B cell (primary cell): ENCODE measurements at regions not wholly inside any gene's neighbourhood (a gene's known extent, or its start where the extent isn't known, plus 50 kb on each side); places are given as distances from the start of the nearest gene placed in this dataset.

Experiments used
- ATAC-seq: fragments of 200-7000 bp; cut with Tn5 transposase; one replicate; pipeline ENCODE4 v1.10.0; 2021; ENCODE audit warnings: low read depth, mild to moderate bottlenecking, moderate number of reproducible peaks, moderate library complexity
- CTCF ChIA-PET: fragments of 350-600 bp; sonication (Branson Sonifier 250); formaldehyde crosslinking; loops from one replicate; lab custom pipeline; 2021; ENCODE audit warnings: antibody characterized with exemption, inconsistent platforms; lab: Charles Lee
- POLR2A ChIA-PET: fragments of 350-600 bp; sonication (Branson Sonifier 250); formaldehyde crosslinking; loops from one replicate; lab custom pipeline; 2021; ENCODE audit warnings: antibody characterized with exemption; lab: Charles Lee
- DNase-seq: peaks from one replicate; pipeline ENCODE4 v3.0.0; 2013
- H2AFZ ChIP-seq: 2 replicates; pipeline ENCODE4 v1.6.1; 2012; ENCODE audit warnings: mild to moderate bottlenecking, low read depth, low read length; ENCODE audit not compliant: insufficient read depth, poor library complexity, severe bottlenecking
- H3K27ac ChIP-seq, 2 donors: 1 replicate in 1 of 2; 2 replicates in 1 of 2; pipeline ENCODE4 v1.5.1; 2012 to 2013; ENCODE audit warnings: low read length in 2 of 2, mild to moderate bottlenecking in 2 of 2, moderate library complexity in 1 of 2
- H3K27me3 ChIP-seq, 4 experiments: fragments of 200-600 bp in 1 of 4; sonication (generic) in 1 of 4; replicated peaks in 1 of 4; 1 replicate in 2 of 4; 2 replicates in 2 of 4; pipeline versions ENCODE4 v1.6.1 to v1.7.0; 2013 to 2016; ENCODE audit warnings: low read length in 3 of 4, mild to moderate bottlenecking in 2 of 4, mixed read lengths in 1 of 4, moderate library complexity in 1 of 4; ENCODE audit not compliant: insufficient read depth in 4 of 4, control insufficient read depth in 3 of 4; ENCODE audit errors: control extremely low read depth in 1 of 4
- H3K36me3 ChIP-seq, 2 experiments: replicated peaks in 1 of 2; 1 replicate in 1 of 2; 2 replicates in 1 of 2; pipeline versions ENCODE4 v1.6.1 to v1.7.1; 2013; ENCODE audit warnings: low read length in 1 of 2; ENCODE audit not compliant: insufficient read depth in 2 of 2, control insufficient read depth in 1 of 2; ENCODE audit errors: control extremely low read depth in 1 of 2, extremely low read depth in 1 of 2
- H3K4me1 ChIP-seq, 2 donors: fragments of 200-600 bp in 1 of 2; sonication (generic) in 1 of 2; 1 replicate in 1 of 2; 2 replicates in 1 of 2; pipeline versions ENCODE4 v1.5.1 to v1.6.1; 2013 to 2017; ENCODE audit warnings: low read length in 2 of 2; ENCODE audit not compliant: control insufficient read depth in 2 of 2, insufficient read depth in 2 of 2
- H3K4me2 ChIP-seq: replicated peaks from 2 replicates; pipeline ENCODE3; 2012; ENCODE audit warnings: mild to moderate bottlenecking, low read depth, low read length; ENCODE audit not compliant: poor library complexity, severe bottlenecking
- H3K4me3 ChIP-seq, 5 experiments: fragments of 200-600 bp in 1 of 5; sonication (generic) in 1 of 5; 1 replicate in 3 of 5; 2 replicates in 2 of 5; pipeline versions ENCODE4 v1.5.1 to v1.7.0; 2011 to 2016; ENCODE audit warnings: low read length in 4 of 5, mild to moderate bottlenecking in 4 of 5, low read depth in 2 of 5, control low read depth in 1 of 5, moderate library complexity in 1 of 5; ENCODE audit not compliant: insufficient read depth in 1 of 5; ENCODE audit errors: control extremely low read depth in 1 of 5, extremely low read depth in 1 of 5
- H3K79me2 ChIP-seq: fragments of 200-600 bp; sonication (generic); one replicate; pipeline ENCODE4 v1.6.0; 2016; ENCODE audit warnings: low read length; ENCODE audit not compliant: control insufficient read depth, insufficient read depth
- H3K9ac ChIP-seq: fragments of 200-600 bp; sonication (generic); 2 replicates; pipeline ENCODE4 v1.6.1; 2017; ENCODE audit warnings: mild to moderate bottlenecking, low read length, moderate library complexity
- H3K9me3 ChIP-seq, 3 donors: one replicate each; pipeline versions ENCODE4 v1.6.1 to v1.7.1; 2013; ENCODE audit warnings: low read length in 2 of 3; ENCODE audit not compliant: control insufficient read depth in 2 of 3, insufficient read depth in 1 of 3; ENCODE audit errors: control extremely low read depth in 1 of 3
- H4K20me1 ChIP-seq: 2 replicates; pipeline ENCODE4 v1.6.0; 2012; ENCODE audit warnings: mild to moderate bottlenecking, low read length; ENCODE audit not compliant: insufficient read depth, control insufficient read depth, poor library complexity, severe bottlenecking
- H3K27ac Mint-ChIP-seq: one replicate; pipeline ENCODE4 v1.8.0; 2021; ENCODE audit warnings: mixed read lengths
- H3K27me3 Mint-ChIP-seq: one replicate; pipeline ENCODE4 v1.8.0; 2021; ENCODE audit warnings: mixed read lengths
- H3K4me1 Mint-ChIP-seq: one replicate; pipeline ENCODE4 v1.8.0; 2021; ENCODE audit warnings: mixed read lengths
- H3K4me3 Mint-ChIP-seq: one replicate; pipeline ENCODE4 v1.8.0; 2021; ENCODE audit warnings: mixed read lengths
- H3K9me3 Mint-ChIP-seq: one replicate; pipeline ENCODE4 v1.8.0; 2022; ENCODE audit warnings: mixed read lengths; ENCODE audit not compliant: insufficient read depth
- EZH2 ChIP-seq: IDR thresholded peaks from 2 replicates; pipeline ENCODE4 v1.6.1; 2012; ENCODE audit warnings: borderline replicate concordance, low read depth, mild to moderate bottlenecking, moderate library complexity, low read length; ENCODE audit not compliant: insufficient read depth, poor library complexity, severe bottlenecking
- WGBS: methylation state at CpG from one replicate; pipeline ENCODE4 v1.1.5; 2013; ENCODE audit warnings: missing lambda C conversion rate; ENCODE audit not compliant: insufficient coverage; 5-methylcytosine and 5-hydroxymethylcytosine counted together
- intact Hi-C: fragments of 100-400 bp; cut with micrococcal nuclease; formaldehyde crosslinking; loops from one replicate; pipeline ENCODE4 v1.10.0; 2022
- TF ChIP-seq, protein P1 (sequence below): fragments of 200-600 bp; IDR thresholded peaks from one replicate; pipeline ENCODE4 v1.8.0; 2022; ENCODE audit warnings: antibody characterized with exemption, mild to moderate bottlenecking

DNA sequence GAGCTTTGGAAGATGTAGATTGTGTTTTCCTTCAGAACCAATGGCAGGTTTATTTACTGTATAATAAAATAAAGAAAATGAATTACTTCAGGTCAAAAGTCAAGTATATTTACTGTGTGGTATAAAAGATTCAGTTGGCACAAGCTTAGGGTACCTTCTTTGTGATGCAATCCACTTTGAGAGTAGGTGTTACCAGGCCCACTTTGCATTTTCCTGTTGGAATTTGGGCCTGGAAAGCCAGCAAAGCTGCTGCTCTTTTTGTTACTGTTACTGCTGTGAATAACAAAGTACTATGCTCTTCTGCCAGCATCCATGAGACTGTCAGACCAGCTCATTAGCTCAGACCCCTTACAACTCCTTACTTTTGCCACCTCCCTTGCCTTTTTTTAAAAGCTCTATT is 649.0 kb upstream of the SEL1L start:
- H2AFZ ChIP-seq: no peak overlapping the region
- no peak overlapping the region for H3K9ac ChIP-seq
- ChIA-PET CTCF (no interaction called here), POLR2A (no interaction called here)
- Mint-ChIP-seq H3K9me3 (peaks cover 7% of the 10 kb centered on the region), H3K4me3 (no peak overlapping the region), H3K27ac (no peak overlapping the region), H3K4me1 (no peaks in the 10 kb centered on the region), H3K27me3 (no peaks in the 10 kb centered on the region)
- no peaks in the 10 kb centered on the region for H3K27me3 ChIP-seq
- DNase-seq (no peak), ATAC-seq (no peak)
- H3K4me3 ChIP-seq: no peak overlapping the region
- H4K20me1 ChIP-seq: no peaks in the 10 kb centered on the region
- H3K27ac ChIP-seq: no peak overlapping the region
- H3K36me3 ChIP-seq: no peaks in the 10 kb centered on the region
- intact Hi-C loops: no loop called here
- no peaks in the 10 kb centered on the region for H3K9me3 ChIP-seq
- no peak overlapping the region for H3K4me2 ChIP-seq
- TF ChIP-seq, protein P1, sequence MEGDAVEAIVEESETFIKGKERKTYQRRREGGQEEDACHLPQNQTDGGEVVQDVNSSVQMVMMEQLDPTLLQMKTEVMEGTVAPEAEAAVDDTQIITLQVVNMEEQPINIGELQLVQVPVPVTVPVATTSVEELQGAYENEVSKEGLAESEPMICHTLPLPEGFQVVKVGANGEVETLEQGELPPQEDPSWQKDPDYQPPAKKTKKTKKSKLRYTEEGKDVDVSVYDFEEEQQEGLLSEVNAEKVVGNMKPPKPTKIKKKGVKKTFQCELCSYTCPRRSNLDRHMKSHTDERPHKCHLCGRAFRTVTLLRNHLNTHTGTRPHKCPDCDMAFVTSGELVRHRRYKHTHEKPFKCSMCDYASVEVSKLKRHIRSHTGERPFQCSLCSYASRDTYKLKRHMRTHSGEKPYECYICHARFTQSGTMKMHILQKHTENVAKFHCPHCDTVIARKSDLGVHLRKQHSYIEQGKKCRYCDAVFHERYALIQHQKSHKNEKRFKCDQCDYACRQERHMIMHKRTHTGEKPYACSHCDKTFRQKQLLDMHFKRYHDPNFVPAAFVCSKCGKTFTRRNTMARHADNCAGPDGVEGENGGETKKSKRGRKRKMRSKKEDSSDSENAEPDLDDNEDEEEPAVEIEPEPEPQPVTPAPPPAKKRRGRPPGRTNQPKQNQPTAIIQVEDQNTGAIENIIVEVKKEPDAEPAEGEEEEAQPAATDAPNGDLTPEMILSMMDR: no peak
- TF ChIP-seq EZH2: no peak
- no peaks in the 10 kb centered on the region for H3K4me1 ChIP-seq
- H3K79me2 ChIP-seq: no peaks in the 10 kb centered on the region

DNA sequence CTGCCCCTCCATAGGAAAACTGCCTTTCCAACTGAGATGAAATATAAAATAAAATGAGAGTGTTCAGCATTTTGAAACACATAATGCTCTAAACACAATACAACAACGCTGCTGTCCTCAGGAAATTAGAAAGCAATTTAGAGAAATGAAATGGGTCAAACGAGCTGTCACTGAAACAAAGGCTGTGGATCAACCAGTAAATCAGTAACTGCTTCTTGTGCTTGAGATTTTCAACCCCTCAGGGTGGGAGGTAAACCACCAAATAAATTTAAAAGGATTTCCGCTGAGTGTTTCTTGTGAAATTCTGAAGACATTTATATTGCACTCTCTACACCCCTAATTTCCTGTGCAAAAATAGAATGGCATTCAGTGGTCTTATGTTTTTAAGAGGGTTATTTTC is 657.1 kb upstream of the SEL1L start:
- no peaks in the 10 kb centered on the region for H3K27me3 ChIP-seq
- H4K20me1 ChIP-seq: no peaks in the 10 kb centered on the region
- no peak overlapping the region for H3K9ac ChIP-seq
- no peak overlapping the region for H3K4me2 ChIP-seq
- no peaks in the 10 kb centered on the region for H3K36me3 ChIP-seq
- H3K27ac ChIP-seq: no peak overlapping the region
- H3K4me1 ChIP-seq: no peaks in the 10 kb centered on the region
- TF ChIP-seq, protein P1: no peak
- TF ChIP-seq EZH2: no peak
- intact Hi-C loops: no loop called here
- Mint-ChIP-seq H3K9me3 (peaks cover 6% of the 10 kb centered on the region), H3K4me3 (no peak overlapping the region), H3K27me3 (no peaks in the 10 kb centered on the region), H3K27ac (no peak overlapping the region), H3K4me1 (no peaks in the 10 kb centered on the region)
- DNase-seq (no peak), ATAC-seq (no peak)
- H3K4me3 ChIP-seq: no peak overlapping the region
- peaks cover 0 to 13% (median 7%) of the 10 kb centered on the region in 3 donors for H3K9me3 ChIP-seq
- no peaks in the 10 kb centered on the region for H3K79me2 ChIP-seq
- no peak overlapping the region for H2AFZ ChIP-seq
- ChIA-PET CTCF (no interaction called here), POLR2A (no interaction called here)
- 20% methylated on average over 1 of the region's 3 CpGs for WGBS
